SHP77 (cell line): ENCODE measurements at regions not wholly inside any gene's neighbourhood (a gene's known extent, or its start where the extent isn't known, plus 50 kb on each side); places are given as distances from the start of the nearest gene placed in this dataset.

Experiments
- DNase-seq, 2 experiments: peaks; one replicate each; lab custom pipeline; 2025; lab: John Stamatoyannopoulos, UW

DNA sequence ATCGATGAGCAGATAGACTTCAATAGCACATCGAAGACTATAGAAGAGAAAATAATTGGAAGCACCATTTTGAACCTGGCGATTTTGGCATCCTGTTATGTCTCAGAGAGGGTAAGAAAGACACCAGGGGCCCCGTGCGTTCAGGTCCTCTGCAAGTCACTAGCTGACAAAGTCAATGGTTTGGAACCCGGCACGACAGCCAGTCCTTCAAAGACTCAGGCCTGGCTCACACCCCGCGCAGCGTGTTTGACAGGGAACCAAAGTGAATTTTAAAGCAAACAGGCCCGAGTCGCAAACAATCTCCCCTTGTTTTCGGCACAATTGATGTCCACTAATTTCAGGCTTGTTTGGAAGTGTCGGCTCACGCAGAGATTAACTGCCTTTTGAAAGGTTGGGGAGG, 716.6 kb downstream of the BRD1 start:
- DNase-seq, result no peak

DNA sequence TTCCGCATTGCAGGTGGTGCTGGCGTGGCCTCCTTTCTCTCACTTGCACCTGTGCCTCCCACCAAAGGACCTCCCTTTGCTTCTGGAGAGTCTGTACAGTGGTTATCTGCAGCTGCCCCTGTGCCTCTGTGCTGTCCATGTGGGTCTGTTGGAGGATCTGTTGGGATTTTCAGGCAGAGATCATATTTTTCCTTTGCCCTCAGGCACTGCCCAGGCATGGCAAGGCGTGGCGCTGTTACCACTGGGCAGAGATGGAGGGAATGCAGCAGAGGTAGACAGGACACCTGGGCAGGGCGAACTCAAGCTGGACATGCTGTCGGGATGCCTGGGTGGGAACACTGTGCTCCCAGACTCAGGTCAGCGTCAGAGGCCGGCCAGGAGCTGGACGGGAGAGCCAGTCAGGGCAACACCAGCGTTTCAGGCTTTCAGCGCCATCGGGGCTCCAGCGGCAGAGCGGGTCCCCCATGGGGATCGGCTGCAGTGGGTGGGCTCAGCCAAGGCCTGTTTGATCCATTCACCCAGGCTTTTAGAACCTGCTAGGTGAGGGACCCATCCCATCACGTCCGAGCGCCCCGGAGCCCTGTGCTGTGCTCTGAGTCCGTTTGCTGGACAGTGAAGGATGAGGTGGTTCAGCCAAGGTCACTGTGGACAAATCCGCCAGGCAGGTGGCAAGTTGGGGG, 718.9 kb downstream of the BRD1 start:
- no peak for DNase-seq

DNA sequence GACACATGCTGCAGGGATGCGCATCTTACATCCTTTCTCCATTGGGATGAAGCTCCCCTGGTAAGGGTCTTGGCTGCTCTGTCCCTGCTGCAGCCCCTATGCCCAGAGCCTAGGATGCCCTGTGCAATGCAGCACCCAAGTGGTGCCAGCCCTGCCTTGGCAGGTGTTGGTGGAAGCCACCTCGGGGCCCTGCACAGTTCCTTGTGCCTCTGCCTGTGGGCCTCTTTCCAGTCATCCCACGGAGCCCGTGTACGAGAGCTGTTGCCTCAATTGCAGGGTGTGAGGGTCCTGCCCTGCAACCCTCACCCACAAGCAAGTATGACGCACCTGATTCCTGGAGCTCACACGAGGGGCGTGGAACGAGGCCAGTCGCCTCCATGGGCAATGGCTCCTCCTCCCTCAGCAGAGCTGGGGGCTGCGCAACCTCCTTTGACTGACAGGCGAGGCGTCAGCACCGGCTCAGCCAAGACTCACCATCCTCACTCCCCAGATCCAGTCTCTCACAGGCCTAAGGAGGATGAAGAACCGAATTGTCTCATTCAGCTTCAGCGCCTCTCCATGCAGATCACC, 719.6 kb downstream of the BRD1 start:
- DNase-seq, result no peak

DNA sequence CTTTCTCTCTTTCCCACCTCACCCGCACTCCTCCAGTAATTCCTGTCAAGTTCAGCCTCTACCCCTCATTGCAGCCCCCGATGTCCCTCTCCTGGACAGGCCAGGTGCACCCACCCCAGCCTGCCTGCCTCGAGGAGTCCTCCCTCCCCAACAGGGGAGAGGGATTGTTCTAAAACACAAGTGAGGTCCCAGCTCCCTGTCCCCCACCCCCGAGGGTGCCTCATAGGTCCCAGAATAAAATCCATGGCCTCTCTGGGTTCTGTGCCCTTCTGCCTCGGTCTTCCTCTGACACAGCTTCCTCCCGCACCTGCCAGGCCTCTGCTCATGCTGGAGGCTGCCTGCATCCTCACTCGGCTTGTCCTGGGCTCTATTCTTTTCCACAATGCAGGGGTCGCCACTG, 720.1 kb downstream of the BRD1 start:
- DNase-seq, result no peak

DNA sequence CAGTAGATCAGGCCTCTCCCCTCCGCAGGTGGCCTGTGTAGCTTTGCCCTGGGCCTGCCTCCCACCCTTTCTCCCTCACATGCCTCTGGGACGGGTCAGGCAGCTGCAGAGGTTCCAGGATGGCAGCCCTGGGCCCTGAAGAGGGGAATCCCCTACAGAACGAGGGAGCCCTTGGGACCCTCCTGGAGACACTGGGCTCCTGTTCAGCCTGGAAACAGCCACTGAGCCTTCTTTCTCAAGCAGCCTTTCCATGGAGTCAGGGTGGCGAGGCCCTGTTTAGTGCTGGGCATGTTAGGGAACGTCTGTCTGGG, 720.9 kb downstream of the BRD1 start:
- no peak for DNase-seq

DNA sequence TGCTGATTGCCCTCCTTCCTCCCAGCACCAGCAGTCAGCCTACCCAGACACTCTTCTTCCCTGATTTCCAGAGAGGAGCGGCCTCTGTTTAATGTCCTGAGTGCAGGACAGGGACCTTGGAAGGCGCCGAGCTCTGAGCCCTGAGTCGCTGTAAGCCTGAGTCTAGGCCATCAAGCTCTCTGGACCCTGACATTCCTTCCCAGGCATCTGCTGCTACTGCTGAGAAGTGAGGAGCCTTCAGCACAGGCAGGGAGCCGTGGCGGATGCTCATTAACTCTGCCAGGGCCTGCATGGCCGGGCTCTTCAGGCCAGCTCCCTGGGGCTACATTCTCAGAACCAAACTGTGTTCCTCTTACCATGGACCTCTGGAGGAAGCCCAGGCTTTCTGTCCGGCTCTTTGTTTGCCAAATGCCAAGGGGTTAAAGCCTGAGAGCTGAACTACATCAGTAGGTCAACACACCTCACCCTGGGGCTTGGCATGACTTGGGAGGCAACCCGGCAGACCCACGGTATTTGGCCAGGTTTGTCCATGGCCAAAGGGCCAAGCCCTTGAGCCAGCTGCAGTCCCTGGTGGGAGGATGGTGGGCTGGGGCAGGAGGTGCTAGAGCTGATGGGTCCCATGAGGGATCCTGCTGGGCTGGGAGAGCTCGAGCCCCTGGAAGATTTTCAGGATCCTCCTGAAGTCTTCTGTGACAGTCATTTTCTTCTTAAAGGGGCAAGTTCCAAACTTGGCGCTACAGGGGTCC, 721.4 kb downstream of the BRD1 start:
- peak in 1 of 2 experiments; percentile 45 for DNase-seq

DNA sequence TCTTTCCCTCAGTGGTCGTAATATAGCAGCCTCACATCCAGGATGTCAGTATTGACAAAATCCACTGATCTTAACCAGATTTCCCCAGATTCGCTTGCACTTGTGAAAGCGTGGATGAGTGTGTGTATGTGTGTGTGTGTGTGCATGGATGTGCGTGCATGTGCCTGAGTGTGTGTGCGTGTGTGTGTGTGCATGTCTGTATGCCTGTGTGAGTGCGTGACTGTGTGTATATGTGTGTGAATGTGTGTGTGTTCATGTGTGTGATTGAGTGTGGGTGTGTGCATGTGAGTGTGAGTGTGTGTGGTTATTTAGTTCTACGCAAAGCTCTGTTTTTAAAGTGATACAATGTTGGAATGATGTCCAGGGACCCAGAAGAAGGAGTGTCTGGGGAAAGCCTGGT, 723.2 kb downstream of the BRD1 start:
- DNase-seq, result no peak

DNA sequence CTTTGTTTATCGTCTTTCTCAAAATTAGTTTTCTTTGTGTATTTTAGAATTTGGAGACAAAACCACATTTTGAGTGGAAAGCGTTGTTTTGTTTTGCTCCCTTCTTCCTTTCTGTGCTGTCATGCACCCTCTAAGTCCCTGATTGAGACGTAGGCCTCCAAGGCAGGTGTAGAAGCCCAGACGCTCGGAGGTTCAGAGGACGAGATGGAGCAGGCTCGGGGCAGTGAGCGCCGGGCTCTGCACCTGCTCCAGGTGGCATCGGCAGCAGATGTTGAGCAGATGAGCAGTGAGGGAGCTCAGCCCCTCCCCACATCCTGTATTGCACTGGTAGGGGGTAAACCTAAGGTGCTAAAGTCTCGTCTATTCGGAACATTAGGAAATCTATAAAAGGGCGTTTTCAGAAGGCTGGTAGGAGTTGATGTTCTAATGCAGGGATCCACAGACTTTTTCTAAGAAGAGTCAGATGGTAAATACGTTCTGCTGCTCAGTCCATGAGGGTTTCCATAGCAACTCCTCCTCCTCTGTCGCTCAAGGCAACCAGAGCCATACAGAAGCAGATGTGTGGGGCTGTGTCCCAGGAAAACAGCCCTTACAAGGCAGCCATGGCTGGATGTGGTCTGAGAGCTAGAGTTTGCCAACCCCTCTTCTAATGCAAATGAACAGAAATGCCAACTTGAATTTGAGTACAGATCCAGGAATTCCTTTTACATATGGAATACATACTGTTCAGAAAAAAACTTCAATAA, 724.2 kb downstream of the BRD1 start:
- DNase-seq, result peak; percentile 90 to 91

DNA sequence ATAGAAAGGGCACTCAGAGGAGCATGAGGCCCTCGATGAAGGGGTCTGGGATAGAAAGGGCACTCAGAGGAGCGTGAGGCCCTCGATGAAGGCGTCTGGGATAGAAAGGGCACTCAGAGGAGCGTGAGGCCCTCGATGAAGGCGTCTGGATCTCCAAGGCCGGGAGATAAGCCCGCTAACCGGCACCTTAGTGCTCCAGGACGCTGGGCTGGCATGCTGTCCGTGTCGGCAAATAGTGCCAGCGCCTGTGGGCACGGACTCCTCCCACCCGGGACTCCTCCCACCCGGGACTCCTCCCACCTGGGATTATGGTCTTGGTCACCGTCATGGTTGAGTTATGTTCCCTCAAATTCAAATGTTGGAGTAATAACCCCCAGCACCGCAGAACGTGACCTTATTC, 725.3 kb downstream of the BRD1 start:
- DNase-seq, result no peak

DNA sequence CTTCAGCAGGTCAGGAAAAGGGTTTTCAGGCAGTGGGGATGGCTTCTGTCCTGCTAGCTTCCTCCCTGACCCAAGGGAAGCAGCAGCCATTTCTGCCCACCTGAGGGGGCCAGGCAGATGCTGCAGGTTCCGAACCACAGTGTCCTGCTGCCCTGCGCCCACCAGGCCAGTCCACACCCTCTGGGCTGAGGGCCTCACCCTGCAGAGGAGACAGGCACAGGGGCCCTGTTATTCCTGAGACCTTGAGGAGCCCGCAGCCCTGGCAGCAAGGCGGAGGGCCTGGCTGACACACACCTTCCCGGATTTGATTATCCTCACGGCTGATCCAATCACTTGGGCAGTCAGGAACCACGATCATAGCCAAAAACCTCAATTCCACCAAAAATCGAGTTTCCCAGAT, 725.8 kb downstream of the BRD1 start:
- DNase-seq, result no peak

DNA sequence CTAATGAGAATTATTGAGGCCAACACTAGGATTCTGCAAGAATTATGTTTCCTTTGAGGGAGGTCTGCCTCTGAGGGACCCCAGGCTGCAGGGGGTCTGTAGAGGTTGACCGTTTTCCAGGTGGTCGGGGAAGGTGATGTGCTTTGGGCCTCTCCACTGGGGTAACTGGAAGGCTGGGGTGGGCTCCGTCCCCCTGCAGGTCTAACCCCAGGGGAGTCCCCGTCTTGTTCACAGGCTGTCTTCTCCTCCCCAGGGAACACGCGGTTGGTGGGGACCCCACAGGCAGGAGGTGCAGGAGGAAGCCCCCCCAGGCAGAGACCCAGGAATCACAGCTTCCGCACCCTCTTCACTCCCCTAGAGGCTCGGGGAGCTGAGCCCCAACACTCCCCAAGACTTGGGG, 726.4 kb downstream of the BRD1 start:
- no peak for DNase-seq

DNA sequence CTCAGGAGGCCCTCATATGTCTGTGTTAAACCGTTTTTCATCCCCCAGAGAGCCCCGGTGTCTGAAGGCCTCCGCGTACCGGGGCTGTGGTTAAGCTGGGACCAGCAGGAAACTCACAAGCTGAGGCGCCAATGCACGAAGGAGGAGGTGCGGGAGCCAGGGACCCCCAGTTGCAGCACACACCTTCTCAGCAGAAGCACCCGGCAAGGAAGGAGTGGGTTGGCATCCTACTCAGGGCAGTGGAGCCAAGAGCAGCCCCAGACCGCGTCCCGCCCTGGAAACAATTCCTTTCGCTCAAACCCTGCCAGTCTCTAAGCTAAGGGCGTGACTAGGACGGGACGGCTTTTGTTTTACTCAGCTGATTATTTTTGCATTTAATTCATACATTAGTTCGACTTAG, 726.9 kb downstream of the BRD1 start:
- no peak for DNase-seq

DNA sequence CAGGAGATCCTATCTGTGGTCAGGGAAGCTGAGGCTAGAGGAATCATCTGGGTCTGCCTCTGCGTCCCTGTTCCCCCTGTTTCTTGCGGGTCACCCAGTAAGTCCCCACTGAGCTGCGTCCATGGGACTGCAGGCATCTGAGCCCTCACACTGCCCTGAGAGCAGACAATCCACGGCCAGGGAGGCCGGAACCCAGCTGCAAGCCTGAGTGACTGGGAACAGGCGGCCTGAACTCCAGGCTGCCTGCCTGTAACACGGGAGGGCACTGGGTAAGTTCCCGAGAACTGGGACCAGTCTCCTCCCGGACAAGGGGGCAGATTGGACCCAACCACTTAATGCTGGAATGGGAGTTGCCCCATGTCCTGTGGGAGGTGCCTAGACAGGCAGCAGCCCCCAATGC, 727.4 kb downstream of the BRD1 start:
- no peak for DNase-seq

DNA sequence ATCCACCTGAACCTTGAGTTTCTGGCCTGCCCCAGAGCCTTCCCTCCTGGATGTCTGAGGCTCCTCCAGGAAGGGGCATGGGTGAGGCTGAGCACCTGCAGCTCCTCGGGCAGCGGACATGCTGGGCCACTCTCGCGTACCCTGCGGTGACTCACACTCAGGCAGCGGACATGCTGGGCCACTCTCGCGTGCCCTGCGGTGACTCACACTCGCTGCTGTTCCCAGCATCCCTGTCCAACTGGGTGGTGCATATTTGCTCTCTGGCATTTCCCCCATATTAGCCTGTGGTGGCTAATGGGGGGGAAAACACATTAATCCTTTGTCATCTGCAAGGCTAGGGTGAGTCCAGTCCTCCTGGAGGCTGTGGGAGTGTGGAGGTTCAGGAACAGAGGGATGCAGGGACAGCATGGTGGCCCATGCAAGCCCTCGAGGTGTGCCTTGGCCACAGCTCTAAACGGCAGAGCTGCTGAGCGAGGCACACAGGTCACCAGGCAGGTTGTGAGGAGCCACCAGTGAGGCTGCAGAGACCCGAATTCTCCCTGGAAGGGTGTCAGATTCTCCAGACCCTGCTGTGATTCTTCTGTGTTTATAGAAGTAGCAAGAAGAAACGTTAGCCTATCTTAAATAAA, 728.1 kb downstream of the BRD1 start:
- DNase-seq, result peak; percentile 28 to 69

DNA sequence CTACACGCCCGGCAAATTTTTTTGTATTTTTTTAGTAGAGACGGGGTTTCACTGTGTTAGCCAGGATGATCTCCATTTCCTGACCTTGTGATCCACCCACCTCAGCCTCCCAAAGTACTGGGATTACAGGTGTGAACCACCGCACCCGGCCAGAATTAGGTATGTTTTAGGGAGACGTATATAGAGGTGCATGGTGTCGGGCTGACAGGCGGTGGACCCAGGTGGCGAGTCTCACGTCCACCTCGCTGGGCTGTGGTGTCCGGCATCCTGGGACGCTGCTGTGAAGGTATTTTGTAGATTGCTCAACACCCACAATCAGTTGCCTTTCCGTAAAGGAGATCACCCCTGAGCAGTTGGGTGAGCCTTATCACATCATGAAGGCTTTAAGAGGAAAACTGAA, 728.6 kb downstream of the BRD1 start:
- DNase-seq, result no peak

DNA sequence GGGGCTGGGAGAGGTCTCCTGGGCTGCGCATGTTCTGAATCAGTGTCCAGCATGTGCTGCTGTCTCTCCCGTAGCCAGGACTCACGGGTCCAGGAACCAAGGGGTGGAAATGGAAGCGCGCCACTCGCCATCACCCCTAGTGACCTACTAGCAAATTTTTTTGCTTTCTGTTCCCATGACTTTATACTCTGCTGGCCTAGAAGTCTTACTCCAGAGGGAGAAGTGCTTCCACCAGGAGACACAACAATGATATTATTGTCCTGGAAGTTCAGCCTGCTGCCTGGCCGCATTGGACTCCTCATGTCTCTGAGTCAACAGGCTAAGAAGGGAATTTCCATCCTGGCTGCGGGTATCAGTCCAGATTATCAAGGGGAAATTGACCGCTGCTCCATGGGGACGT, 729.7 kb downstream of the BRD1 start:
- DNase-seq, result no peak

DNA sequence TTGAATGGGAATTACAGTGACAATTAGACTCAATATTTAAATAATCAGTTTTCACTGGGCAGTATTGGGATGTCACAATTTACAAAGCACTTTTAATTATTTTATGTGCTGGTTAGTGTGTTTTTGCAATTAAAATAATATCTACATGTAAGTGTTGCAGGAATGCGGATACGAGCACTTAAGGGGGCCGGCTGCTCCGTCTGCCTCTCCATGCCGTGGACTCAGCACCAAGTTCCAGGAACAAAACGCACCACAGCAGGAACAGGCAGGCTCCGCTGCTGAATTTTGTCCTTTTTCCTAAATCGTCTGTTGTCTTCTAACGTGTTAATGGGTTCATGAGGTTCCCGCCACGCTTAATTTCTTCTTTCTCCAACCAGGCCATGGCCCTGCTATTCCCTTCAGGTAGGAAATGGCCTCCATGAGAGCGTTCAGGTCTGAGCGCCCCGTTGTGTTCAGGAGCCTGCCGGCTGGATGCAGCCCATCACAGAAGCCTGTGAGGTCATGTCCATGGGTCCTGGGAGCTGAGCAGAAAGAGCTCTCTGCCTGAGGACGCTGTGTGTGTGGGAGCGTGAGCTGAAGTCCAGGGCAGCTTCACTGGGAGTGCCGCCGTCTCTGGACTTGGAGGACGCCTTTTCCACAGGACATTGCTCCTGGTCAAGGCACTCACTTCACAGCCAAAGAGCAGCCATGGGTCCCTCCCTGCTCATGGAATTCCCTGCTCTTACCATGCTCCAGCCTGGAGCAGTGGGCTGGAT, 730.3 kb downstream of the BRD1 start:
- DNase-seq, result no peak

DNA sequence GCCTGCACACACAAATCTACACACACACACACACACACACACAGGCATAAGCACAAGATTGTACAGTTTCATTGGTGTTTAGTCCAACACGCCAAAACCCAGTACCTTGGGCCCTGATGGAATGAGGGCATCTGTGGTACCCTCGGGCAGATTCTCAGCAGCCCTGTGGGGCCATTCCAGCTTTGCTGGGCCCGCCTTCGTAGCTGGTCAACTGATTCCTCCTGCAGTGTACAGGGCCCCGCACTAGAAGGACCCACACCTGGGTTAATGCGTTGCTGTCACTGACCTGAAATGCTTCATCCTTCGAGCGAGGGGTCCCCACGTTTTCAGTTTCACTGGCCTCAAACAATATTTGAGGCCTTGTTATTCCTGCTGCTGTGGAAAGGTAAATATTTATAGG, 731.2 kb downstream of the BRD1 start:
- DNase-seq, result no peak

DNA sequence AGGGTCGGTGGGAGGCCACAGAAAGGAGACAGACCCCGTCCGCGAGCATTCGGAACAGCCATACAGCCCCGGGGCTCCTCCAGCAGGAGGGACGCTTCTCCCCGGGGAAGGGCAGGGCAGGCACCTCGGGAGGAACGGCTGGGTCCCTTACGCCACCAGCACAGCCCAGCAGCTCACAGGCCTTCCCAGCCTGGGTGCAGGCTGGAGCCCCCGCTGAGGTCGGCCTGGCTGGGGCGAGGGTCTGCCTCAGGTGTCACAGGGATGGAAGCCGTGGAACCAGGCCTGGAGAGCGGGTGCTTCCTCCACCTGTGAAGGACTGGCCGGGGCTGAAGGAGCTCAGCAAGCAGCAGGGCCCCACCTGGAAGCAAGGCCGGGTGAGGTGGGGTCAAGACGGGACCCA, 732.3 kb downstream of the BRD1 start:
- DNase-seq, result no peak

DNA sequence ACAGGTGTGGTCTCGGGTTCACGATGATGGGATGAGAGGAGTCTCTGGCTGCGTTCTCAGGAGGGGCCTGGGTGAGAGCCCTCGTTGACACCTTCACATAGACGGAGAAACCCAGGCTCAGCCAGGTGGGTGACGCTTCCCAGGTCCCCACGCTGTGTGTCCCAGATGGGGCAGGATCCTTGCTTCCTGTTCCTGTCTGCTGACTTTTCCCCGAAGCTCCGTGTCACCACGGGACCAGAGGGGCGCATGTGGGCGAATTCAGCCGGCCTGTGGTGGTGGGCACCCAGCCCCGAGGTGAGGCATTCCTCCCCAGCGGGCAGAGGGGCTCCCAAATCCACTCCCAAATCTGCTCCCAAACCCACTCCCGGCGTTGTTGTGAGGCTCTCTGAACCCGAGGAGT, 732.8 kb downstream of the BRD1 start:
- DNase-seq, result no peak

DNA sequence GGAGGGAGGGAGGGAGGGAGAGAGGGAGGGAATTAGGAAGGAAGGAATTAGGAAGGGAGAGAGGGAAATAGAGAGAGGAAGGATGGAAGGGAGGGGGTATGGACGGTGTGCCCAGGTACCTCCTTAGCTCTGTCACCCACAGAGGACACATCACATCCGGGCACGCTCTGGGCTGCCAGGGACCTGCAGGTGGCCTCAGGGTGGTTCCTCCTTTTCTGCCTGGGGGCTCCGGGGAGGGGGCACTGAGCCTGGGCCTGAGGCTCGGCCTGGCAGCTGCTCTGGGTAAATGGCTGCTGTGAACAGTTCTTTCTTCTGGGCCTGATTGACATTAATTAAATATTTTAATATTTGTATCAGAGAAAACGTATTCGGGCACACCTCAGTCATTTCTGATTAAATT, 733.5 kb downstream of the BRD1 start:
- no peak for DNase-seq
